T-cell (primary cell): ENCODE measurements at regions not wholly inside any gene's neighbourhood (a gene's known extent, or its start where the extent isn't known, plus 50 kb on each side); places are given as distances from the start of the nearest gene placed in this dataset.
"Not testable (repeated sequence)": the region's sequence is repeated elsewhere in the genome, so short reads cannot be mapped to it uniquely, and the experiment has no call there.

Experiments
- ATAC-seq, 4 experiments: fragments of 200-7000 bp in 3 of 4; fragments of 150-1000 bp in 1 of 4; cut with Tn5 transposase; replicated peaks in 1 of 4; 1 replicate in 3 of 4; 2 replicates in 1 of 4; pipeline ENCODE4 v1.10.0; 2021; ENCODE audit warnings: moderate library complexity in 3 of 4, mild to moderate bottlenecking in 2 of 4, moderate number of reproducible peaks in 1 of 4
- CTCF ChIA-PET, 2 donors: fragments of 300-600 bp; sonication (Branson Sonifier 250); formaldehyde crosslinking; loops; one replicate each; lab custom pipeline; 2022; ENCODE audit warnings: antibody characterized with exemption in 2 of 2; lab: Charles Lee
- POLR2A ChIA-PET, 2 donors: fragments of 300-600 bp; sonication (Branson Sonifier 250); formaldehyde crosslinking; loops; one replicate each; lab custom pipeline; 2022; ENCODE audit warnings: antibody characterized with exemption in 2 of 2; lab: Charles Lee
- DNase-seq, 35 experiments: peaks; one replicate each; pipeline versions ENCODE4 v3.0.0 to v3.0.0-alpha.2; 2013 to 2023
- H3K27ac ChIP-seq: one replicate; pipeline ENCODE4 v1.5.1; 2013; ENCODE audit warnings: low read length
- H3K27me3 ChIP-seq, 2 experiments: replicated peaks in 1 of 2; 1 replicate in 1 of 2; 2 replicates in 1 of 2; pipeline versions ENCODE4 v1.6.1 to v1.7.0; 2013; ENCODE audit warnings: low read length in 1 of 2, mixed read lengths in 1 of 2; ENCODE audit not compliant: control insufficient read depth in 2 of 2, insufficient read depth in 2 of 2; ENCODE audit errors: extremely low read depth in 1 of 2
- H3K36me3 ChIP-seq, 2 donors: 1 replicate in 1 of 2; 2 replicates in 1 of 2; pipeline versions ENCODE4 v1.6.1 to v1.7.0; 2013; ENCODE audit warnings: low read length in 1 of 2; ENCODE audit not compliant: control insufficient read depth in 2 of 2, insufficient read depth in 1 of 2; ENCODE audit errors: extremely low read depth in 1 of 2
- H3K4me1 ChIP-seq, 2 experiments: 1 replicate in 1 of 2; 2 replicates in 1 of 2; pipeline versions ENCODE4 v1.6.1 to v1.7.0; 2013; ENCODE audit warnings: low read length in 2 of 2, mixed read lengths in 1 of 2; ENCODE audit not compliant: insufficient read depth in 2 of 2, control insufficient read depth in 1 of 2; ENCODE audit errors: extremely low read depth in 1 of 2
- H3K4me3 ChIP-seq, 2 donors: 1 replicate in 1 of 2; 2 replicates in 1 of 2; pipeline versions ENCODE4 v1.5.1 to v1.7.0; 2013; ENCODE audit warnings: mild to moderate bottlenecking in 2 of 2, low read length in 1 of 2, moderate library complexity in 1 of 2; ENCODE audit not compliant: control insufficient read depth in 1 of 2; ENCODE audit errors: extremely low read depth in 1 of 2
- H3K9me3 ChIP-seq: 2 replicates; pipeline ENCODE4 v1.7.0; 2013
- H3K27ac Mint-ChIP-seq, 2 donors: one replicate each; pipeline ENCODE4 v1.8.0; 2020 to 2021; ENCODE audit warnings: mild to moderate bottlenecking in 2 of 2, mixed read lengths in 2 of 2
- H3K27me3 Mint-ChIP-seq, 2 donors: one replicate each; pipeline ENCODE4 v1.8.0; 2021 to 2022; ENCODE audit warnings: mixed read lengths in 2 of 2
- H3K36me3 Mint-ChIP-seq: one replicate; pipeline ENCODE4 v1.8.0; 2021; ENCODE audit warnings: mixed read lengths
- H3K4me1 Mint-ChIP-seq, 3 donors: one replicate each; pipeline ENCODE4 v1.8.0; 2020 to 2022; ENCODE audit warnings: mixed read lengths in 3 of 3, mild to moderate bottlenecking in 1 of 3
- H3K4me3 Mint-ChIP-seq, 3 donors: one replicate each; pipeline ENCODE4 v1.8.0; 2020 to 2022; ENCODE audit warnings: mild to moderate bottlenecking in 3 of 3, mixed read lengths in 3 of 3, moderate library complexity in 3 of 3
- H3K9me3 Mint-ChIP-seq, 3 donors: one replicate each; pipeline ENCODE4 v1.8.0; 2020 to 2022; ENCODE audit warnings: mixed read lengths in 3 of 3
- WGBS: methylation state at CpG from one replicate; pipeline ENCODE4 v1.1.5; 2013; ENCODE audit warnings: missing lambda C conversion rate; ENCODE audit not compliant: insufficient coverage; 5-methylcytosine and 5-hydroxymethylcytosine counted together

GRCh38 chr2:191500566-191500883 lies 177.4 kb upstream of the NABP1 start:
- ChIA-PET POLR2A (interaction anchor here in 1 of 2 donors (0.6 kb wide), 1 partner anchor 300 kb away, joined by 7 read pairs; no protein-coding TSS in a partner anchor), CTCF (no interaction called here)
- DNase-seq (no peak), ATAC-seq (no peak)
- no peak overlapping the region for H3K4me3 Mint-ChIP-seq
- no peaks in the 10 kb centered on the region for H3K36me3 ChIP-seq
- no peak overlapping the region for H3K27ac ChIP-seq
- no peak overlapping the region for H3K27ac Mint-ChIP-seq
- no peaks in the 10 kb centered on the region for H3K9me3 ChIP-seq
- no CpG with 5 or more reads among the region's 1 CpG for WGBS
- H3K4me1 ChIP-seq, result no peaks in the 10 kb centered on the region
- no peak overlapping the region for H3K4me3 ChIP-seq
- H3K36me3 Mint-ChIP-seq, result no peaks in the 10 kb centered on the region
- peaks cover 0 to 12% of the 10 kb centered on the region in 2 experiments for H3K27me3 ChIP-seq
- peaks cover 14 to 16% of the 10 kb centered on the region in 2 donors for H3K27me3 Mint-ChIP-seq
- no peaks in the 10 kb centered on the region for H3K4me1 Mint-ChIP-seq
- H3K9me3 Mint-ChIP-seq, result no peaks in the 10 kb centered on the region

GRCh38 chr2:191500884-191501560 lies 176.9 kb upstream of the NABP1 start:
- no peak overlapping the region for H3K27ac ChIP-seq
- no peak for ATAC-seq
- WGBS, result 70% methylated on average over 3 of the region's 9 CpGs
- no peaks in the 10 kb centered on the region for H3K9me3 Mint-ChIP-seq
- H3K4me3 Mint-ChIP-seq, result no peak overlapping the region
- H3K36me3 ChIP-seq, result no peaks in the 10 kb centered on the region
- peaks cover 14 to 16% of the 10 kb centered on the region in 2 donors for H3K27me3 Mint-ChIP-seq
- no peaks in the 10 kb centered on the region for H3K36me3 Mint-ChIP-seq
- no peak for DNase-seq
- ChIA-PET POLR2A (interaction anchor here in 1 of 2 donors (0.7 kb wide), 2 partner anchors 137 to 788 kb away, joined by 3 read pairs; no protein-coding TSS in a partner anchor), CTCF (interaction anchor here in 1 of 2 donors (0.7 kb wide), 1 partner anchor 183 kb away, joined by 4 read pairs; no protein-coding TSS in a partner anchor)
- H3K27ac Mint-ChIP-seq, result no peak overlapping the region
- H3K4me3 ChIP-seq, result no peak overlapping the region
- no peaks in the 10 kb centered on the region for H3K4me1 Mint-ChIP-seq
- no peaks in the 10 kb centered on the region for H3K9me3 ChIP-seq
- H3K4me1 ChIP-seq, result no peaks in the 10 kb centered on the region
- peaks cover 0 to 12% of the 10 kb centered on the region in 2 experiments for H3K27me3 ChIP-seq

GRCh38 chr2:191501561-191502168 lies 176.3 kb upstream of the NABP1 start:
- CTCF ChIA-PET, result interaction anchor here in 1 of 2 donors (0.7 kb wide), 2 partner anchors 182 to 203 kb away, joined by 3 to 4 read pairs; no protein-coding TSS in a partner anchor
- POLR2A ChIA-PET, result interaction anchor here in 1 of 2 donors (0.7 kb wide), 3 partner anchors 136 to 789 kb away, joined by 3 to 6 read pairs (median 3); no protein-coding TSS in a partner anchor

GRCh38 chr2:191506515-191506914 lies 171.4 kb upstream of the NABP1 start:
- DNase-seq (no peak), ATAC-seq (no peak)
- H3K27me3 Mint-ChIP-seq, result peaks cover 5 to 10% of the 10 kb centered on the region in 2 donors
- 50% methylated on average over 1 of the region's 3 CpGs for WGBS
- no peaks in the 10 kb centered on the region for H3K4me1 Mint-ChIP-seq
- H3K27ac ChIP-seq, result no peak overlapping the region
- CTCF ChIA-PET, result interaction anchor here in 1 of 2 donors (0.6 kb wide), 2 partner anchors 335 to 802 kb away, joined by 3 to 4 read pairs; no protein-coding TSS in a partner anchor
- no peaks in the 10 kb centered on the region for H3K4me1 ChIP-seq
- H3K9me3 ChIP-seq, result no peaks in the 10 kb centered on the region
- H3K4me3 ChIP-seq, result no peak overlapping the region
- no peaks in the 10 kb centered on the region for H3K36me3 Mint-ChIP-seq
- POLR2A ChIA-PET, result interaction anchor here in 1 of 2 donors (0.6 kb wide), 1 partner anchor 962 kb away, joined by 4 read pairs; no protein-coding TSS in a partner anchor
- no peaks in the 10 kb centered on the region for H3K36me3 ChIP-seq
- no peak overlapping the region for H3K27ac Mint-ChIP-seq
- peaks cover 0 to 6% of the 10 kb centered on the region in 2 experiments for H3K27me3 ChIP-seq
- H3K9me3 Mint-ChIP-seq, result peaks cover 0 to 8% (median 6%) of the 10 kb centered on the region in 3 donors
- no peak overlapping the region for H3K4me3 Mint-ChIP-seq

More at GRCh38 chr2:191501561-191502168, 176.3 kb upstream of the NABP1 start:
- Mint-ChIP-seq H3K36me3 (no peaks in the 10 kb centered on the region), H3K4me1 (no peaks in the 10 kb centered on the region), H3K9me3 (no peaks in the 10 kb centered on the region), H3K27me3 (peaks cover 13 to 14% of the 10 kb centered on the region in 2 donors), H3K4me3 (no peak overlapping the region), H3K27ac (no peak overlapping the region)
- Histone ChIP-seq H3K27ac (no peak overlapping the region), H3K36me3 (no peaks in the 10 kb centered on the region), H3K4me3 (no peak overlapping the region), H3K4me1 (no peaks in the 10 kb centered on the region), H3K27me3 (peaks cover 0 to 10% of the 10 kb centered on the region in 2 experiments), H3K9me3 (no peaks in the 10 kb centered on the region)
- 100% methylated on average over 2 of the region's 3 CpGs for WGBS
- ATAC-seq (no peak), DNase-seq (no peak)

- WGBS, result 37% methylated on average over 2 of the region's 8 CpGs
- H3K27me3 ChIP-seq, H3K9me3 Mint-ChIP-seq, H3K27ac Mint-ChIP-seq, H3K4me1 Mint-ChIP-seq, ATAC-seq, POLR2A ChIA-PET, H3K27me3 Mint-ChIP-seq, DNase-seq, H3K27ac ChIP-seq, H3K4me3 ChIP-seq, H3K36me3 ChIP-seq, H3K9me3 ChIP-seq, H3K4me1 ChIP-seq, H3K4me3 Mint-ChIP-seq, H3K36me3 Mint-ChIP-seq: not testable (repeated sequence)
- CTCF ChIA-PET, result interaction anchor here in 1 of 2 donors (0.6 kb wide), 1 partner anchor 336 kb away, joined by 3 read pairs; no protein-coding TSS in a partner anchor
These were observed 170.6 kb upstream of the NABP1 start for GRCh38 chr2:191507252-191507853.

- ATAC-seq, result no peak
- ChIA-PET CTCF (no interaction called here), POLR2A (no interaction called here)
- peaks cover 0 to 8% (median 6%) of the 10 kb centered on the region in 3 donors for H3K9me3 Mint-ChIP-seq
- H3K4me1 Mint-ChIP-seq, result no peaks in the 10 kb centered on the region
- H3K9me3 ChIP-seq, result no peaks in the 10 kb centered on the region
- no peak overlapping the region for H3K27ac Mint-ChIP-seq
- no peak overlapping the region for H3K27ac ChIP-seq
- no peaks in the 10 kb centered on the region for H3K4me1 ChIP-seq
- peaks cover 0 to 6% of the 10 kb centered on the region in 2 experiments for H3K27me3 ChIP-seq
- H3K36me3 ChIP-seq, result no peaks in the 10 kb centered on the region
- H3K36me3 Mint-ChIP-seq, result no peaks in the 10 kb centered on the region
- no peak overlapping the region for H3K4me3 ChIP-seq
- 95% methylated on average over 3 of the region's 5 CpGs for WGBS
- DNase-seq, result no peak
- peaks cover 5 to 6% of the 10 kb centered on the region in 2 donors for H3K27me3 Mint-ChIP-seq
- no peak overlapping the region for H3K4me3 Mint-ChIP-seq
These were observed 169.2 kb upstream of the NABP1 start for GRCh38 chr2:191508738-191509137.
